Activated T-cell treated with anti-CD3 and anti-CD28 coated beads, Interleukin-2, amount 50 U/mL, for 72 hours (primary cell): ENCODE measurements at regions not wholly inside any gene's neighbourhood (a gene's known extent, or its start where the extent isn't known, plus 50 kb on each side); places are given as distances from the start of the nearest gene placed in this dataset.
"Not testable (repeated sequence)": the region's sequence is repeated elsewhere in the genome, so short reads cannot be mapped to it uniquely, and the experiment has no call there.

ENCODE experiments used
- ATAC-seq, 2 donors: fragments of 150-1000 bp; cut with Tn5 transposase; replicated peaks in 1 of 2; 2 replicates each; pipeline ENCODE4 v1.10.0; 2021; ENCODE audit warnings: moderate library complexity in 2 of 2, mild to moderate bottlenecking in 1 of 2
- DNase-seq, 2 donors: peaks; one replicate each; pipeline ENCODE4 v3.0.0; 2021 to 2022; ENCODE audit warnings: mixed read lengths in 1 of 2
- H3K27ac Mint-ChIP-seq: one replicate; pipeline ENCODE4 v1.8.0; 2022; ENCODE audit warnings: mild to moderate bottlenecking, moderate library complexity, mixed read lengths
- H3K27me3 Mint-ChIP-seq: one replicate; pipeline ENCODE4 v1.8.0; 2022; ENCODE audit warnings: low read depth, mixed read lengths
- H3K36me3 Mint-ChIP-seq, 2 donors: one replicate each; pipeline ENCODE4 v1.8.0; 2022; ENCODE audit warnings: mixed read lengths in 2 of 2, mild to moderate bottlenecking in 1 of 2; ENCODE audit not compliant: insufficient read depth in 2 of 2
- H3K4me1 Mint-ChIP-seq: one replicate; pipeline ENCODE4 v1.8.0; 2022; ENCODE audit warnings: low read depth, mixed read lengths
- H3K4me3 Mint-ChIP-seq, 2 donors: one replicate each; pipeline ENCODE4 v1.8.0; 2022; ENCODE audit warnings: mild to moderate bottlenecking in 2 of 2, mixed read lengths in 2 of 2, moderate library complexity in 2 of 2
- H3K9me3 Mint-ChIP-seq, 2 donors: one replicate each; pipeline ENCODE4 v1.8.0; 2022; ENCODE audit warnings: mixed read lengths in 2 of 2

GRCh38 chrX:122219735-122220134 lies 964.3 kb upstream of the GRIA3 start:
- H3K9me3 Mint-ChIP-seq, result no peaks in the 10 kb centered on the region
- ATAC-seq, result no peak
- peaks cover 0 to under 1% of the 10 kb centered on the region in 2 donors for H3K36me3 Mint-ChIP-seq
- no peak for DNase-seq
- H3K27ac Mint-ChIP-seq, result no peak overlapping the region
- peaks cover 27% of the 10 kb centered on the region for H3K27me3 Mint-ChIP-seq
- no peaks in the 10 kb centered on the region for H3K4me1 Mint-ChIP-seq
- no peak overlapping the region for H3K4me3 Mint-ChIP-seq

GRCh38 chrX:122220644-122221373 lies 963.3 kb upstream of the GRIA3 start:
- Mint-ChIP-seq H3K36me3 (peaks cover 0 to 2% of the 10 kb centered on the region in 2 donors), H3K9me3 (no peaks in the 10 kb centered on the region), H3K4me1 (no peaks in the 10 kb centered on the region), H3K27me3 (peaks cover 27% of the 10 kb centered on the region), H3K27ac (no peak overlapping the region), H3K4me3 (no peak overlapping the region)
- ATAC-seq (no peak), DNase-seq (no peak)

- H3K27ac Mint-ChIP-seq, DNase-seq, ATAC-seq, H3K4me3 Mint-ChIP-seq, H3K9me3 Mint-ChIP-seq, H3K36me3 Mint-ChIP-seq, H3K4me1 Mint-ChIP-seq: not testable (repeated sequence)
- peaks cover 27% of the 10 kb centered on the region for H3K27me3 Mint-ChIP-seq
Measured at GRCh38 chrX:122221810-122222209, 962.3 kb upstream of the GRIA3 start.

- not testable (repeated sequence) for H3K36me3 Mint-ChIP-seq, H3K4me1 Mint-ChIP-seq, H3K9me3 Mint-ChIP-seq
Measured at GRCh38 chrX:122224137-122224536, 959.9 kb upstream of the GRIA3 start.

GRCh38 chrX:122238801-122239200 lies 945.3 kb upstream of the GRIA3 start:
- no peak for ATAC-seq
- Mint-ChIP-seq H3K9me3 (peaks cover 0 to 2% of the 10 kb centered on the region in 2 donors), H3K4me1 (no peaks in the 10 kb centered on the region)

More at GRCh38 chrX:122224137-122224536, 959.9 kb upstream of the GRIA3 start:
- ATAC-seq, DNase-seq, H3K27ac Mint-ChIP-seq, H3K4me3 Mint-ChIP-seq: not testable (repeated sequence)
- peaks cover 27% of the 10 kb centered on the region for H3K27me3 Mint-ChIP-seq

GRCh38 chrX:122241959-122242358 lies 942.1 kb upstream of the GRIA3 start:
- Mint-ChIP-seq H3K9me3 (peaks cover 0 to 2% of the 10 kb centered on the region in 2 donors), H3K36me3 (no peaks in the 10 kb centered on the region), H3K4me1 (no peaks in the 10 kb centered on the region), H3K4me3 (no peak overlapping the region), H3K27ac (no peak overlapping the region), H3K27me3 (no peaks in the 10 kb centered on the region)
- no peak for ATAC-seq
- no peak for DNase-seq

More at GRCh38 chrX:122238801-122239200, 945.3 kb upstream of the GRIA3 start:
- H3K27me3 Mint-ChIP-seq, result no peaks in the 10 kb centered on the region
- no peaks in the 10 kb centered on the region for H3K36me3 Mint-ChIP-seq
- DNase-seq, result no peak
- H3K4me3 Mint-ChIP-seq, result no peak overlapping the region
- H3K27ac Mint-ChIP-seq, result no peak overlapping the region

- DNase-seq, result no peak
- Mint-ChIP-seq H3K4me3 (no peak overlapping the region), H3K27ac (no peak overlapping the region), H3K4me1 (no peaks in the 10 kb centered on the region), H3K36me3 (no peaks in the 10 kb centered on the region), H3K27me3 (no peaks in the 10 kb centered on the region), H3K9me3 (peaks cover 0 to 2% of the 10 kb centered on the region in 2 donors)
- ATAC-seq, result no peak
Measured at GRCh38 chrX:122244080-122244479, 940.0 kb upstream of the GRIA3 start.

- Mint-ChIP-seq H3K36me3 (no peaks in the 10 kb centered on the region), H3K4me3 (no peak overlapping the region), H3K9me3 (peaks cover 0 to 2% of the 10 kb centered on the region in 2 donors), H3K4me1 (no peaks in the 10 kb centered on the region), H3K27ac (no peak overlapping the region), H3K27me3 (no peaks in the 10 kb centered on the region)
- DNase-seq (no peak), ATAC-seq (no peak)
Measured at GRCh38 chrX:122245175-122245574, 938.9 kb upstream of the GRIA3 start.

- H3K36me3 Mint-ChIP-seq, result no peaks in the 10 kb centered on the region
- peaks cover 0 to 2% of the 10 kb centered on the region in 2 donors for H3K9me3 Mint-ChIP-seq
- no peaks in the 10 kb centered on the region for H3K27me3 Mint-ChIP-seq
Measured at GRCh38 chrX:122245943-122246342, 938.1 kb upstream of the GRIA3 start.

GRCh38 chrX:122246937-122247336 lies 937.1 kb upstream of the GRIA3 start:
- peaks cover 0 to 2% of the 10 kb centered on the region in 2 donors for H3K9me3 Mint-ChIP-seq
- H3K27me3 Mint-ChIP-seq, result no peaks in the 10 kb centered on the region
- no peaks in the 10 kb centered on the region for H3K36me3 Mint-ChIP-seq
- no peak overlapping the region for H3K27ac Mint-ChIP-seq
- no peak overlapping the region for H3K4me3 Mint-ChIP-seq
- DNase-seq (no peak), ATAC-seq (no peak)
- no peaks in the 10 kb centered on the region for H3K4me1 Mint-ChIP-seq

More at GRCh38 chrX:122245943-122246342, 938.1 kb upstream of the GRIA3 start:
- H3K4me3 Mint-ChIP-seq, result no peak overlapping the region
- H3K4me1 Mint-ChIP-seq, result no peaks in the 10 kb centered on the region
- no peak for ATAC-seq
- H3K27ac Mint-ChIP-seq, result no peak overlapping the region
- no peak for DNase-seq

GRCh38 chrX:122248681-122249080 lies 935.4 kb upstream of the GRIA3 start:
- ATAC-seq, result no peak
- no peak for DNase-seq
- H3K27ac Mint-ChIP-seq, result no peak overlapping the region
- peaks cover 0 to 2% of the 10 kb centered on the region in 2 donors for H3K9me3 Mint-ChIP-seq
- no peaks in the 10 kb centered on the region for H3K27me3 Mint-ChIP-seq
- no peaks in the 10 kb centered on the region for H3K36me3 Mint-ChIP-seq
- no peaks in the 10 kb centered on the region for H3K4me1 Mint-ChIP-seq
- H3K4me3 Mint-ChIP-seq, result no peak overlapping the region

- no peak overlapping the region for H3K27ac Mint-ChIP-seq
- no peak overlapping the region for H3K4me3 Mint-ChIP-seq
- no peaks in the 10 kb centered on the region for H3K36me3 Mint-ChIP-seq
- ATAC-seq (no peak), DNase-seq (no peak)
- no peaks in the 10 kb centered on the region for H3K4me1 Mint-ChIP-seq
- H3K27me3 Mint-ChIP-seq, result no peaks in the 10 kb centered on the region
- H3K9me3 Mint-ChIP-seq, result no peaks in the 10 kb centered on the region
Measured at GRCh38 chrX:122252454-122252853, 931.6 kb upstream of the GRIA3 start.

- H3K4me3 Mint-ChIP-seq, result no peak overlapping the region
- no peak for ATAC-seq
- H3K9me3 Mint-ChIP-seq, result peaks cover 3 to 6% of the 10 kb centered on the region in 2 donors
- no peak for DNase-seq
- H3K4me1 Mint-ChIP-seq, result no peaks in the 10 kb centered on the region
- H3K36me3 Mint-ChIP-seq, result no peaks in the 10 kb centered on the region
- H3K27ac Mint-ChIP-seq, result no peak overlapping the region
- H3K27me3 Mint-ChIP-seq, result no peaks in the 10 kb centered on the region
Measured at GRCh38 chrX:122268353-122268752, 915.7 kb upstream of the GRIA3 start.

GRCh38 chrX:122269243-122269781 lies 914.8 kb upstream of the GRIA3 start:
- no peak for ATAC-seq
- H3K9me3 Mint-ChIP-seq, result peaks cover 3 to 6% of the 10 kb centered on the region in 2 donors
- H3K4me1 Mint-ChIP-seq, result no peaks in the 10 kb centered on the region
- no peak overlapping the region for H3K4me3 Mint-ChIP-seq
- H3K27me3 Mint-ChIP-seq, result no peaks in the 10 kb centered on the region
- DNase-seq, result no peak
- no peaks in the 10 kb centered on the region for H3K36me3 Mint-ChIP-seq
- H3K27ac Mint-ChIP-seq, result no peak overlapping the region
